ENCODE measurements at regions not wholly inside any gene's neighbourhood (a gene's known extent, or its start where the extent isn't known, plus 50 kb on each side); places are given as distances from the start of the nearest gene placed in this dataset.

GRCh38 chr1:54488065-54488750, 59.8 kb upstream of the ACOT11 start (continued):
- no peak for TF ChIP-seq TCF7L2 (IDR thresholded peaks at IDR 0.05; ENCODE audit: low read depth, low read length)
- no peak for TF ChIP-seq MCM3 (IDR thresholded peaks at IDR 0.05)
- no peak for TF ChIP-seq CBX8 (IDR thresholded peaks at IDR 0.05; ENCODE audit: borderline replicate concordance, extremely low read depth, low read depth, low read length, poor library complexity, severe bottlenecking)
- TF ChIP-seq HNRNPLL (IDR thresholded peaks at IDR 0.05; ENCODE audit: low read depth, low read length, poor library complexity, severe bottlenecking), result no peak
- peak; percentile 73 for TF ChIP-seq POLR2G (IDR thresholded peaks at IDR 0.05; ENCODE audit: low read depth, low read length)
- no peak for TF ChIP-seq CHD7 (IDR thresholded peaks at IDR 0.05; ENCODE audit: low read depth, low read length)
- no peak for TF ChIP-seq GATA2 (CRISPR knock-in tag; IDR thresholded peaks at IDR 0.05)
- TF ChIP-seq BRD4 (IDR thresholded peaks at IDR 0.05), result no peak; the same call in 1 of the 2 replicates
- no peak for TF ChIP-seq THRA (IDR thresholded peaks at IDR 0.05)
- TF ChIP-seq HMG20A (CRISPR knock-in tag; conservative IDR thresholded peaks at IDR 0.05), result no peak
- peak; percentile 41; the same call in 1 of the 2 replicates for TF ChIP-seq PHF8 (IDR thresholded peaks at IDR 0.05; ENCODE audit: borderline replicate concordance, low read length)
- no peak for TF ChIP-seq ZNF707 (CRISPR knock-in tag; conservative IDR thresholded peaks at IDR 0.05)
- no peak; the same call in 1 of the 2 replicates for TF ChIP-seq NFIC (IDR thresholded peaks at IDR 0.05)
- no peak for TF ChIP-seq ZC3H8 (IDR thresholded peaks at IDR 0.05)
- peak; percentile 9 for TF ChIP-seq FOS (IDR thresholded peaks at IDR 0.05; ENCODE audit: extremely low read depth, insufficient read length)
- no peak for TF ChIP-seq MAFF (IDR thresholded peaks at IDR 0.05; ENCODE audit: low read length)
- no peak for TF ChIP-seq NCOA2 (IDR thresholded peaks at IDR 0.05; ENCODE audit: partially characterized antibody in 2 of 2)

Data from K562 (cell line).